Activated naive CD8-positive, alpha-beta T cell treated with anti-CD3 and anti-CD28 coated beads for 36 hours (primary cell): ENCODE measurements at regions not wholly inside any gene's neighbourhood (a gene's known extent, or its start where the extent isn't known, plus 50 kb on each side); places are given as distances from the start of the nearest gene placed in this dataset.
"Not testable (repeated sequence)": the region's sequence is repeated elsewhere in the genome, so short reads cannot be mapped to it uniquely, and the experiment has no call there.

Source experiments
- DNase-seq: peaks from one replicate; pipeline ENCODE4 v3.0.0; 2021
- H3K27ac Mint-ChIP-seq: one replicate; pipeline ENCODE4 v1.8.0; 2022; ENCODE audit warnings: mild to moderate bottlenecking, moderate library complexity, mixed read lengths
- H3K27me3 Mint-ChIP-seq: one replicate; pipeline ENCODE4 v1.8.0; 2022; ENCODE audit warnings: mild to moderate bottlenecking, mixed read lengths
- H3K36me3 Mint-ChIP-seq: one replicate; pipeline ENCODE4 v1.8.0; 2021; ENCODE audit warnings: mild to moderate bottlenecking, mixed read lengths
- H3K4me1 Mint-ChIP-seq: one replicate; pipeline ENCODE4 v1.8.0; 2021; ENCODE audit warnings: mixed read lengths
- H3K4me3 Mint-ChIP-seq: one replicate; pipeline ENCODE4 v1.8.0; 2022; ENCODE audit warnings: mild to moderate bottlenecking, moderate library complexity, mixed read lengths
- H3K9me3 Mint-ChIP-seq: one replicate; pipeline ENCODE4 v1.8.0; 2022; ENCODE audit warnings: mixed read lengths

- Mint-ChIP-seq H3K9me3 (no peaks in the 10 kb centered on the region), H3K4me1 (peaks cover 14% of the 10 kb centered on the region), H3K27ac (no peak overlapping the region), H3K36me3 (no peaks in the 10 kb centered on the region), H3K4me3 (no peak overlapping the region), H3K27me3 (peaks cover 1% of the 10 kb centered on the region)
- no peak for DNase-seq
Measured at GRCh38 chr3:170699158-170700053, 113.5 kb upstream of the SLC7A14 start.

- H3K4me3 Mint-ChIP-seq, result no peak overlapping the region
- no peak overlapping the region for H3K27ac Mint-ChIP-seq
- no peak for DNase-seq
- no peaks in the 10 kb centered on the region for H3K27me3 Mint-ChIP-seq
- peaks cover 14% of the 10 kb centered on the region for H3K4me1 Mint-ChIP-seq
- H3K36me3 Mint-ChIP-seq, result no peaks in the 10 kb centered on the region
- H3K9me3 Mint-ChIP-seq, result no peaks in the 10 kb centered on the region
Measured at GRCh38 chr3:170697908-170698307, 112.0 kb upstream of the SLC7A14 start.

- Mint-ChIP-seq H3K9me3 (no peaks in the 10 kb centered on the region), H3K27me3 (no peaks in the 10 kb centered on the region), H3K36me3 (no peaks in the 10 kb centered on the region), H3K4me3 (no peak overlapping the region), H3K4me1 (peaks cover 14% of the 10 kb centered on the region), H3K27ac (peak overlapping the region; percentile 7)
- peak; percentile 29 for DNase-seq
Measured at GRCh38 chr3:170697131-170697530, 111.3 kb upstream of the SLC7A14 start.

GRCh38 chr3:170695486-170696064 lies 109.7 kb upstream of the SLC7A14 start:
- no peak for DNase-seq
- H3K27me3 Mint-ChIP-seq, result no peaks in the 10 kb centered on the region
- no peaks in the 10 kb centered on the region for H3K9me3 Mint-ChIP-seq
- no peaks in the 10 kb centered on the region for H3K36me3 Mint-ChIP-seq
- H3K4me1 Mint-ChIP-seq, result peaks cover 14% of the 10 kb centered on the region
- no peak overlapping the region for H3K4me3 Mint-ChIP-seq
- no peak overlapping the region for H3K27ac Mint-ChIP-seq

- no peak overlapping the region for H3K4me3 Mint-ChIP-seq
- no peak for DNase-seq
Measured at GRCh38 chr3:170692720-170693119, 106.8 kb upstream of the SLC7A14 start.

GRCh38 chr3:170690661-170690981 lies 104.7 kb upstream of the SLC7A14 start:
- no peak overlapping the region for H3K4me3 Mint-ChIP-seq
- DNase-seq, result no peak
- no peak overlapping the region for H3K27ac Mint-ChIP-seq
- H3K9me3 Mint-ChIP-seq, result no peaks in the 10 kb centered on the region
- H3K36me3 Mint-ChIP-seq, result no peaks in the 10 kb centered on the region
- no peaks in the 10 kb centered on the region for H3K4me1 Mint-ChIP-seq
- H3K27me3 Mint-ChIP-seq, result no peaks in the 10 kb centered on the region

More at GRCh38 chr3:170692720-170693119, 106.8 kb upstream of the SLC7A14 start:
- H3K4me1 Mint-ChIP-seq, result peaks cover 12% of the 10 kb centered on the region
- no peaks in the 10 kb centered on the region for H3K27me3 Mint-ChIP-seq
- H3K27ac Mint-ChIP-seq, result no peak overlapping the region
- H3K9me3 Mint-ChIP-seq, result no peaks in the 10 kb centered on the region
- no peaks in the 10 kb centered on the region for H3K36me3 Mint-ChIP-seq

- Mint-ChIP-seq H3K9me3 (no peaks in the 10 kb centered on the region), H3K4me1 (no peaks in the 10 kb centered on the region), H3K4me3 (no peak overlapping the region), H3K27me3 (no peaks in the 10 kb centered on the region), H3K36me3 (no peaks in the 10 kb centered on the region), H3K27ac (no peak overlapping the region)
- DNase-seq, result peak; percentile 52
Measured at GRCh38 chr3:170689893-170690660, 104.2 kb upstream of the SLC7A14 start.

- no peak for DNase-seq
- Mint-ChIP-seq H3K4me3 (no peak overlapping the region), H3K27ac (no peak overlapping the region), H3K27me3 (no peaks in the 10 kb centered on the region), H3K4me1 (no peaks in the 10 kb centered on the region), H3K9me3 (no peaks in the 10 kb centered on the region), H3K36me3 (no peaks in the 10 kb centered on the region)
Measured at GRCh38 chr3:170689296-170689829, 103.5 kb upstream of the SLC7A14 start.

GRCh38 chr3:170688222-170688621 lies 102.3 kb upstream of the SLC7A14 start:
- not testable (repeated sequence) for H3K4me3 Mint-ChIP-seq, H3K27ac Mint-ChIP-seq, H3K4me1 Mint-ChIP-seq, H3K36me3 Mint-ChIP-seq, H3K9me3 Mint-ChIP-seq, DNase-seq, H3K27me3 Mint-ChIP-seq

GRCh38 chr3:170680593-170680992 lies 94.7 kb upstream of the SLC7A14 start:
- Mint-ChIP-seq H3K4me1 (no peaks in the 10 kb centered on the region), H3K27me3 (no peaks in the 10 kb centered on the region), H3K4me3 (no peak overlapping the region), H3K36me3 (no peaks in the 10 kb centered on the region), H3K27ac (no peak overlapping the region), H3K9me3 (no peaks in the 10 kb centered on the region)
- DNase-seq, result no peak

GRCh38 chr3:170679190-170679589 lies 93.3 kb upstream of the SLC7A14 start:
- H3K9me3 Mint-ChIP-seq, result no peaks in the 10 kb centered on the region
- H3K27ac Mint-ChIP-seq, result no peak overlapping the region
- no peak for DNase-seq
- H3K4me1 Mint-ChIP-seq, result no peaks in the 10 kb centered on the region
- no peaks in the 10 kb centered on the region for H3K36me3 Mint-ChIP-seq
- H3K4me3 Mint-ChIP-seq, result no peak overlapping the region
- no peaks in the 10 kb centered on the region for H3K27me3 Mint-ChIP-seq

GRCh38 chr3:170670504-170670903 lies 84.6 kb upstream of the SLC7A14 start:
- H3K4me3 Mint-ChIP-seq, result no peak overlapping the region
- H3K27ac Mint-ChIP-seq, result no peak overlapping the region
- H3K27me3 Mint-ChIP-seq, result peaks cover 16% of the 10 kb centered on the region
- no peaks in the 10 kb centered on the region for H3K36me3 Mint-ChIP-seq
- H3K9me3 Mint-ChIP-seq, result no peaks in the 10 kb centered on the region
- no peak for DNase-seq
- H3K4me1 Mint-ChIP-seq, result no peaks in the 10 kb centered on the region

GRCh38 chr3:170662986-170663385 lies 77.1 kb upstream of the SLC7A14 start:
- H3K9me3 Mint-ChIP-seq, H3K4me3 Mint-ChIP-seq, H3K27ac Mint-ChIP-seq, H3K27me3 Mint-ChIP-seq, H3K4me1 Mint-ChIP-seq, DNase-seq, H3K36me3 Mint-ChIP-seq: not testable (repeated sequence)

- Mint-ChIP-seq H3K9me3 (no peaks in the 10 kb centered on the region), H3K4me3 (no peak overlapping the region), H3K27me3 (peaks cover 5% of the 10 kb centered on the region)
Measured at GRCh38 chr3:170660139-170660538, 74.3 kb upstream of the SLC7A14 start.

GRCh38 chr3:170657312-170657711 lies 71.4 kb upstream of the SLC7A14 start:
- Mint-ChIP-seq H3K27me3 (peaks cover 13% of the 10 kb centered on the region), H3K4me1 (no peaks in the 10 kb centered on the region), H3K27ac (no peak overlapping the region), H3K4me3 (no peak overlapping the region), H3K36me3 (no peaks in the 10 kb centered on the region), H3K9me3 (no peaks in the 10 kb centered on the region)
- no peak for DNase-seq

More at GRCh38 chr3:170660139-170660538, 74.3 kb upstream of the SLC7A14 start:
- no peak for DNase-seq
- Mint-ChIP-seq H3K4me1 (no peaks in the 10 kb centered on the region), H3K27ac (no peak overlapping the region), H3K36me3 (no peaks in the 10 kb centered on the region)
